Tibial artery (tissue), 4 donors: ENCODE measurements at regions not wholly inside any gene's neighbourhood (a gene's known extent, or its start where the extent isn't known, plus 50 kb on each side); places are given as distances from the start of the nearest gene placed in this dataset.

Experiments used
- DNase-seq, 2 donors: peaks; one replicate each; pipeline ENCODE4 v3.0.0-alpha.2; 2019
- H3K27ac ChIP-seq, 2 donors: fragments of 200-600 bp; sonication (generic) in 1 of 2; 1 replicate in 1 of 2; 2 replicates in 1 of 2; pipeline ENCODE4 v1.5.1; 2018 to 2019; ENCODE audit warnings: mild to moderate bottlenecking in 1 of 2
- H3K27me3 ChIP-seq, 2 donors: fragments of 200-600 bp; sonication (generic) in 1 of 2; one replicate each; pipeline versions ENCODE4 v1.5.1 to v1.6.0; 2016 to 2019
- H3K36me3 ChIP-seq, 3 donors: fragments of 200-600 bp; sonication (generic) in 2 of 3; one replicate each; pipeline ENCODE4 v1.5.1; 2016 to 2019; ENCODE audit warnings: mild to moderate bottlenecking in 2 of 3
- H3K4me1 ChIP-seq, 4 donors: fragments of 200-600 bp; sonication (generic) in 2 of 4; 1 replicate in 3 of 4; 2 replicates in 1 of 4; pipeline ENCODE4 v1.5.1; 2016 to 2019
- H3K4me3 ChIP-seq, 2 donors: fragments of 200-600 bp; sonication (generic) in 1 of 2; 1 replicate in 1 of 2; 2 replicates in 1 of 2; pipeline ENCODE4 v1.5.1; 2018 to 2019; ENCODE audit warnings: mild to moderate bottlenecking in 2 of 2
- H3K9me3 ChIP-seq, 3 donors: fragments of 200-600 bp; sonication (generic) in 1 of 3; one replicate each; pipeline ENCODE4 v1.5.1; 2016 to 2019
- intact Hi-C: fragments of 100-400 bp; cut with DNase I; formaldehyde crosslinking; loops from one replicate; pipeline ENCODE4 v1.15.0; 2023; ENCODE audit warnings: low total_unique reads
- TF ChIP-seq, protein P1 (sequence below), 2 experiments: fragments of 200-600 bp in 1 of 2; fragments of 450-650 bp in 1 of 2; IDR thresholded peaks; one replicate each; pipeline ENCODE4 v1.5.1; 2017 to 2019; ENCODE audit warnings: antibody characterized with exemption in 2 of 2, mild to moderate bottlenecking in 1 of 2, moderate library complexity in 1 of 2

GRCh38 chr13:82739881-82740280 is 1142.4 kb downstream of the SLITRK1 start:
- Histone ChIP-seq H3K27me3 (no peaks in the 10 kb centered on the region), H3K36me3 (no peaks in the 10 kb centered on the region), H3K4me3 (no peak overlapping the region), H3K9me3 (peaks cover 0 to 4% (median 3%) of the 10 kb centered on the region in 3 donors), H3K4me1 (peaks cover 0 to 11% (median 3%) of the 10 kb centered on the region in 4 donors), H3K27ac (no peak overlapping the region)
- TF ChIP-seq, protein P1, sequence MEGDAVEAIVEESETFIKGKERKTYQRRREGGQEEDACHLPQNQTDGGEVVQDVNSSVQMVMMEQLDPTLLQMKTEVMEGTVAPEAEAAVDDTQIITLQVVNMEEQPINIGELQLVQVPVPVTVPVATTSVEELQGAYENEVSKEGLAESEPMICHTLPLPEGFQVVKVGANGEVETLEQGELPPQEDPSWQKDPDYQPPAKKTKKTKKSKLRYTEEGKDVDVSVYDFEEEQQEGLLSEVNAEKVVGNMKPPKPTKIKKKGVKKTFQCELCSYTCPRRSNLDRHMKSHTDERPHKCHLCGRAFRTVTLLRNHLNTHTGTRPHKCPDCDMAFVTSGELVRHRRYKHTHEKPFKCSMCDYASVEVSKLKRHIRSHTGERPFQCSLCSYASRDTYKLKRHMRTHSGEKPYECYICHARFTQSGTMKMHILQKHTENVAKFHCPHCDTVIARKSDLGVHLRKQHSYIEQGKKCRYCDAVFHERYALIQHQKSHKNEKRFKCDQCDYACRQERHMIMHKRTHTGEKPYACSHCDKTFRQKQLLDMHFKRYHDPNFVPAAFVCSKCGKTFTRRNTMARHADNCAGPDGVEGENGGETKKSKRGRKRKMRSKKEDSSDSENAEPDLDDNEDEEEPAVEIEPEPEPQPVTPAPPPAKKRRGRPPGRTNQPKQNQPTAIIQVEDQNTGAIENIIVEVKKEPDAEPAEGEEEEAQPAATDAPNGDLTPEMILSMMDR (IDR thresholded peaks at IDR 0.05), result no peak
- intact Hi-C loops, result no loop called here
- DNase-seq, result no peak

GRCh38 chr13:82729401-82729800 is 1152.9 kb downstream of the SLITRK1 start:
- intact Hi-C loops, result no loop called here
- TF ChIP-seq, protein P1 (IDR thresholded peaks at IDR 0.05), result no peak
- no peaks in the 10 kb centered on the region for H3K9me3 ChIP-seq
- H3K4me1 ChIP-seq, result peaks cover 0 to 11% (median 0%) of the 10 kb centered on the region in 4 donors
- DNase-seq, result no peak
- H3K4me3 ChIP-seq, result no peak overlapping the region
- H3K27ac ChIP-seq, result no peak overlapping the region
- H3K36me3 ChIP-seq, result no peaks in the 10 kb centered on the region
- no peaks in the 10 kb centered on the region for H3K27me3 ChIP-seq

- TF ChIP-seq, protein P1 (IDR thresholded peaks at IDR 0.05), result no peak
- intact Hi-C loops, result no loop called here
- no peak for DNase-seq
- Histone ChIP-seq H3K27me3 (no peaks in the 10 kb centered on the region), H3K4me3 (no peak overlapping the region), H3K27ac (no peak overlapping the region), H3K36me3 (no peaks in the 10 kb centered on the region), H3K4me1 (no peaks in the 10 kb centered on the region), H3K9me3 (no peaks in the 10 kb centered on the region)
Observed at GRCh38 chr13:82720986-82721385, 1161.3 kb downstream of the SLITRK1 start.

DNA sequence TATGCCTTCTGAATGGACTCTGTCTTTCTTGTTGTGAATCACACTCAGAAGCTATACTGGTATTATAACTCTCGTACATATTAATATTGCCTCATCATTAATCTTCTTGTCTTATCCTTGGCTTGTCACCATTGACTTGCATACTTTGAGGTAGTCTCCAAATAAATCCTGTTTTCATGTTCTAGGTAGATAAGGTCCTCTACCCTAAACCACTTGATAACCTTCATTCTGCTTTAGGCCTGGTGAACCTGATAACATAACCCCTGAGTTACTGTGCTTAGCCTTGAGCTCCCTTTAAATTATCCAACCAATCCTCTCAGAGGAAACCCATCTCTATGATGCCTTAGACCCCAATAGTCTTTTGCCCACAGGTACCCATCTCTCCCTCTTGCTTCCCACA is 1162.3 kb downstream of the SLITRK1 start:
- no peaks in the 10 kb centered on the region for H3K4me1 ChIP-seq
- TF ChIP-seq, protein P1 (IDR thresholded peaks at IDR 0.05), result no peak
- no peaks in the 10 kb centered on the region for H3K27me3 ChIP-seq
- no peaks in the 10 kb centered on the region for H3K36me3 ChIP-seq
- H3K27ac ChIP-seq, result no peak overlapping the region
- H3K4me3 ChIP-seq, result no peak overlapping the region
- no peak for DNase-seq
- no peaks in the 10 kb centered on the region for H3K9me3 ChIP-seq
- intact Hi-C loops, result no loop called here

DNA sequence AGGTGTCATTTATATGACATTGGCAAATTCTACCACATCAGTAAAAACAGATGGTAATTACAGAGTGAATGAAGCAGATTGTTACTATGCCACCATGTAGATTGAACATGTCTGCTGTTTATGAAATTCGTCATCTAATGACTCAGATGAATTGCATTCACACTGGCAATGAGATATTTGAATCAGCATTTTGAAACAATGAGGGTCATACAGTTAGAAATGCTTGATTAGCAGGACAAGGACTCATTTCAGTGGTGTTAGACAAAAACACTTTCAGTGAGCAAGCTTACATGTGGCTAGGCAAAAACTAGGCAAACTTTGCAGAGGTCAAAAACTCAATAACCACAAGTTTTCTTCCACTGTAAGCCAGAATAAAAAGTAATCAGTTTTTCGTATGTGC is 1165.0 kb downstream of the SLITRK1 start:
- TF ChIP-seq, protein P1 (IDR thresholded peaks at IDR 0.05), result no peak
- Histone ChIP-seq H3K4me1 (no peaks in the 10 kb centered on the region), H3K9me3 (no peaks in the 10 kb centered on the region), H3K36me3 (no peaks in the 10 kb centered on the region), H3K27me3 (no peaks in the 10 kb centered on the region), H3K27ac (no peak overlapping the region), H3K4me3 (no peak overlapping the region)
- intact Hi-C loops, result no loop called here
- no peak for DNase-seq
